ENCODE measurements at regions not wholly inside any gene's neighbourhood (a gene's known extent, or its start where the extent isn't known, plus 50 kb on each side); places are given as distances from the start of the nearest gene placed in this dataset.

- H3K4me3 ChIP-seq (ENCODE audit: low read length): no peak overlapping the region
- H3F3A ChIP-seq (ENCODE audit: control insufficient read depth, insufficient read depth): no peaks in the 10 kb centered on the region
- 0 out of 2 replicates have a peak, but pooled peaks cover 4% of the 10 kb centered on the region for H3K4me1 ChIP-seq (ENCODE audit: control insufficient read depth, low read length)
- no peak overlapping the region for H3K27ac ChIP-seq (ENCODE audit: low read depth, low read length)
- TF ChIP-seq CTCF (IDR thresholded peaks at IDR 0.05; ENCODE audit: low read depth, low read length, poor library complexity, severe bottlenecking): no peak
- no peak for TF ChIP-seq EZH2phosphoT487 (IDR thresholded peaks at IDR 0.05; ENCODE audit: borderline replicate concordance, low read length)
- no peaks in the 10 kb centered on the region for H4K20me1 ChIP-seq (ENCODE audit: control insufficient read depth, insufficient read depth, low read depth, low read length)
- no peak overlapping the region for H3K4me2 ChIP-seq (ENCODE audit: low read length)
- peaks cover 7% of the 10 kb centered on the region; the same call in 1 of the 2 replicates for H3K9me3 ChIP-seq (ENCODE audit: control insufficient read depth, insufficient read depth, low read length)
- H3K27me3 ChIP-seq (ENCODE audit: control insufficient read depth, low read length): no peaks in the 10 kb centered on the region
- no peaks in the 10 kb centered on the region for H3K36me3 ChIP-seq (ENCODE audit: control insufficient read depth, low read length)
- no peaks in the 10 kb centered on the region for H3K9me2 ChIP-seq (replicated peaks; ENCODE audit: control insufficient read depth, low read length)
- H3K79me2 ChIP-seq (ENCODE audit: control insufficient read depth, low read length): no peaks in the 10 kb centered on the region
Measured at GRCh38 chr3:67765575-67765974, 111.2 kb upstream of the SUCLG2 start.

- Histone ChIP-seq H3K27ac (ENCODE audit: low read depth, low read length) (no peak overlapping the region), H3K27me3 (ENCODE audit: control insufficient read depth, low read length) (no peaks in the 10 kb centered on the region), H3K4me2 (ENCODE audit: low read length) (no peak overlapping the region), H3K4me3 (ENCODE audit: low read length) (no peak overlapping the region), H3K4me1 (ENCODE audit: control insufficient read depth, low read length) (no peaks in the 10 kb centered on the region), H3K79me2 (ENCODE audit: control insufficient read depth, low read length) (no peaks in the 10 kb centered on the region), H4K20me1 (ENCODE audit: control insufficient read depth, insufficient read depth, low read depth, low read length) (no peaks in the 10 kb centered on the region), H3K9me2 (replicated peaks; ENCODE audit: control insufficient read depth, low read length) (no peaks in the 10 kb centered on the region), H3K9me3 (ENCODE audit: control insufficient read depth, insufficient read depth, low read length) (peaks cover 12% of the 10 kb centered on the region), H3K36me3 (ENCODE audit: control insufficient read depth, low read length) (no peaks in the 10 kb centered on the region), H3F3A (ENCODE audit: control insufficient read depth, insufficient read depth) (no peaks in the 10 kb centered on the region)
- TF ChIP-seq EZH2phosphoT487 (IDR thresholded peaks at IDR 0.05; ENCODE audit: borderline replicate concordance, low read length) (no peak), CTCF (IDR thresholded peaks at IDR 0.05; ENCODE audit: low read depth, low read length, poor library complexity, severe bottlenecking) (no peak)
Measured at GRCh38 chr3:67745296-67745695, 90.9 kb upstream of the SUCLG2 start.

GRCh38 chr3:67744699-67745098, 90.3 kb upstream of the SUCLG2 start:
- H3K4me3 ChIP-seq (ENCODE audit: low read length): no peak overlapping the region
- H3K36me3 ChIP-seq (ENCODE audit: control insufficient read depth, low read length): no peaks in the 10 kb centered on the region

More at GRCh38 chr3:67744699-67745098, 90.3 kb upstream of the SUCLG2 start:
- Histone ChIP-seq H3K9me2 (replicated peaks; ENCODE audit: control insufficient read depth, low read length) (no peaks in the 10 kb centered on the region), H3K9me3 (ENCODE audit: control insufficient read depth, insufficient read depth, low read length) (peaks cover 7% of the 10 kb centered on the region; the same call in 1 of the 2 replicates), H3K4me2 (ENCODE audit: low read length) (no peak overlapping the region), H3F3A (ENCODE audit: control insufficient read depth, insufficient read depth) (no peaks in the 10 kb centered on the region), H3K27me3 (ENCODE audit: control insufficient read depth, low read length) (no peaks in the 10 kb centered on the region), H3K4me1 (ENCODE audit: control insufficient read depth, low read length) (no peaks in the 10 kb centered on the region), H3K79me2 (ENCODE audit: control insufficient read depth, low read length) (no peaks in the 10 kb centered on the region), H4K20me1 (ENCODE audit: control insufficient read depth, insufficient read depth, low read depth, low read length) (no peaks in the 10 kb centered on the region), H3K27ac (ENCODE audit: low read depth, low read length) (no peak overlapping the region)
- no peak for TF ChIP-seq CTCF (IDR thresholded peaks at IDR 0.05; ENCODE audit: low read depth, low read length, poor library complexity, severe bottlenecking)
